ENCODE measurements at regions not wholly inside any gene's neighbourhood (a gene's known extent, or its start where the extent isn't known, plus 50 kb on each side); places are given as distances from the start of the nearest gene placed in this dataset.
"Not testable (repeated sequence)": the region's sequence is repeated elsewhere in the genome, so short reads cannot be mapped to it uniquely, and the experiment has no call there.

DNA sequence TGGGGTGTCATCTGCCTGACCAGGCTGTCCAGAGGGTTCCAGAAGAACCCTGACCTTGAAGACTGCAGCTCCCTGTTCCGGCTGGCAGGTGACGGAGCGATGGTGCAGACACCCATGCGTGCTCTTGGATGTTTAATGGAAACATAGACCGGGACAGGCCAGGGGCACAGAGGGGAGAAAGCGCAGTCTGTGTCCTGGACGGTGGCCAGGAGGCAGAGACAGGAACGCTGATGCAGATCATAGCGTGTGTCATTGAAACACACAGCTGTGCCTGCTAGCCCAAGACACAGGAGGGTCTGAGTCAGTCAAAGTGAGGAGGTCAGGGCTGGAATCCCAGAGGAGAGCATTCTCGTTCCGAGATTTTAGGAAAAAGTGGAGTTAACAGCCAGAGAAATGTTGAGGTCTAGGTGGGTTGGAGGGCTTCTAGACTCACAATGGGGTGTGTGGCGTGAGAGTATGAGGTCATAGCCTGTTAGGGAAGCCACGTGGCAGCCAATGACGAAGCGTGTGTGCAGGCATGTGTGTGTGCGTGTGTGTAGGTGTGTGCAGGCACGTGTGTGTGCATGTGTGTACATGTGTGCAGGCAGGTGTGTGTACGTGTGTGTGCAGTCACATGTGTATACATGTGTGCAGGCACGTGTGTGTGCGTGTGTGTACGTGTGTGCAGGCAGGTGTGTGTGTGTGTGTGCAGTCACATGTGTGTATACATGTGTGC, 167.0 kb downstream of the ERMARD start:
- no peak for DNase-seq

DNA sequence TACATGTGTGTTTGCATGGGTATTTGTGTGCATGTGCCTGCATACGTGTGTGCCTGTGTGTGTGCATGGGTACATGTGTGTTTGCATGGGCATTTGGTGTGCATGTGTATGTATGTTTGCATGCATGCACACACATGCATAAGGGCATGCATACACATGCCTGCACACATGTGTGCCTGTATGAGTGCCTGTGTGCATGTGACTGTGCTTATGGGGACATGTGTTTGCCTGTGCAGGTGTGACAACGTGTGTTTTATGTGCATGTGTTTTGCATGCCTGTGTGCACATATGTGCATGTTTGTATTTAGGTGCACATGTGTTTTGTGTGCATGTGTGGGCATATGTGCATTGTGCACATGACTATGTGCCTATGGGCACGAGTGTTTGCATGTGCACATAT, 165.7 kb downstream of the ERMARD start:
- no peak for DNase-seq

DNA sequence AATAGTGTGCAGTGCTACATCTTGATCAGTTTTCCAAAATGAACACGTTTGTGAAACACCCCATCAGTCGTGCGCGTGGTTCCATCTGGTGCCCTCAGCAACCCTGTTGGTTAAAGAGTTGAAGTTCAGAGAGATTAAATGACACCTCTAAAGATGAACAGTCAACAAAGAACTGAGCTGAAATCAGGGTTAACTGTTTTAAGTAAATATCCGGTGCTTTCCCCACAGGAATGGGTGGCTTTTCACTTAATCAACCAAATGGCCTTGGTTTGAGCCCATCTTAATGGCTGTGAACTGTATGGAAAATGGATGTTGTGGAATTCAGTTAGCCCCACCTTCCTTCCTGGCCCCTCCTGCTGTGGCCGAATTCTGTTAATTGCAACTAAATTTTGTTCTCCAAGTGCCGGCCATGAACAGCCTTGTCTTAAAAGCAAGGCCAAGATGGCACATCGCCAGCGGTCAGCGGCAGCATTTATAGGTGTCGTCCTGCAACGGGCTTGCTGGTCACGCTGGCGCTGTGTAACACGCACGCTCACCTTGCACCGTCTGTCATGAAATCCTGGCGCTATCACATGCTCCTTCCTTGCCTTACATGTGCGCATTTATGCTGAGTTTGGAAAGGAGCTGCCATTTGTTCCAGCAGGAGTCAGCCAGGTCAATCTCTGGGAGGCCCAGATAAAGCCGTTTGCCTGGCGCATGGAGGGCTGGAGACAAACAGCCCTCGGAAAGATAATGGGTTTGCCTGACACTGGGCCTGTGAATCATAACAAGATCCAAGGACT, 164.5 kb downstream of the ERMARD start:
- no peak for DNase-seq

DNA sequence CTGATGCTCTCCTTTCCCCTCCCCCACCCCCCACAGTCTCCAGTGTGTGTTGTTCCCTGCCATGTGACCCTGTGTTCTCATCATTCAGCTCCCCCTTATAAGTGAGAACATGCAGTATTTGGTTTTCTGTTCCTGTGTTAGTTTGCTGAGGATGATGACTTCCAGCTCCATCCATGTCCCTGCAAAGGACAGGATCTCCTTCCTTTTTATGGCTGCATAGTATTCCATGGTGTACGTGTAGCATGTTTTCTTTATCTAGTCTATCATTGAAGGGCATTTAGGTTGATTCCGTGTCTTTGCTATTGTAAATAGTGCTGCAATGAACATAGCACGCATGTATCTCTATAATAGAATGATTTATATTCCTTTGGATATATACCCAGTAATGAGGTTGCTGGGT, 162.3 kb downstream of the ERMARD start:
- DNase-seq: not testable (repeated sequence)

DNA sequence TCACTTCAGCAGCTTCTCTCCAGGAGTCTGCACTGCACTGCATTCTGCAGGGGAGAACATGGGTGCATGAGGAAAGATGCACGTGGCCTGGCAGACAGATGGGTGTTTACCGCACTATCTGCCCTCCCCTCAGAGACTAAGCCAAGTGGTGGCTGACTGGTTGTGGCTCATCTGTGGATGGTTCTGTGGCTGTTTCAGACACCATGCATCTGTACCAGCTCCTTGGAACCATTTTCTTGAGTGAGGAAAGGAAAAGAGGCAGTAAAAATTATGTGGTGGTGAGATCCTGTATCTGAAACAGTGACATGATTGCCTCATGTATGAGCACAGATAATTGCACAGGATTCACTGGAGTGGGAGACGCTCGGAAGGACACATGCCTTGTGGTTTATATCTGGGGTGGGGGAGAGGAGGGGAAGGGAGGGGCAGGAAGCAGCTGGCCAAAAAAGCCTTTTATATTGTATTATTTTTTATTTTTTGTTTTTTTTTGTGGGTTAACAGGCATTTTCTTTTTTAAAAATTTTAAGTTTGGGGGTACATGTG, 161.7 kb downstream of the ERMARD start:
- DNase-seq: no peak

DNA sequence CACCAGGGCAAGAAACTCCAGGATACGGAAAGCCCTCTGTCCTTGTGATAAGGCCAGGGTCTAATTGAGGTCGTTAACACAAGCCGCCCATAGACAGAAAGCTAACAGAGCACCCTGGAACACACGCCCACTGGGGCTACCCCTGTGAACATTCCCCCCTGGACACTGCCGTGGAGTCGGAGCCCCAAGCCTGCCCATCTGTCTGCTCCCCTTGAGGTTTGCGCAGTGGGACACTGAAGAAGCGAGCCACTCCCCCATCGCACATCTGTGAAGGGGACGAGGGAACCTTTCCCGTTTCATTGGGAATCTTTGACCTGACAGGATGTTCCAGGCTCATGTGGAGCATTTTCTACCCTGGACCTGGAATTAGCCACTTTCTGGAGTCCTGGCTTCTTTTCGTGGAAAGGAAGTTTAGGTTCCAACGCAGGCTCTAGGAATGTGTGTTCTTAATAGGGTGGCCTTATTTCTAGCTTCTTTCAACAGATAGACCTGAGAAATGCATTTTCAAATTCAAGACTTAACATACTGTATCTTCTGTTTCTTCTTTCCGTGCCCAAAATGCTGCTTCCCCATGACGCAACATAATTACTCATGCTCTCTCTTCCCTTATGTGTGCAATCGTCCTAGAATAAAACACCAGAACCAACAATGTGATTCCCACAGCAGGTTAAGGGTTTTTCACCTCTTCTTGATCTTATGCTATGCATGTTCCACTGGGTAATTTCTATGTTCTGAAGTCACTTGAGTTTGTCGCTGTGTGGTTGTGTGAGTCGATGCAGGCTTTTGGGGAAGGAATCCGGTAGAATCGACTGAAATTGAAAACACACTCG, 161.1 kb downstream of the ERMARD start:
- DNase-seq: no peak

DNA sequence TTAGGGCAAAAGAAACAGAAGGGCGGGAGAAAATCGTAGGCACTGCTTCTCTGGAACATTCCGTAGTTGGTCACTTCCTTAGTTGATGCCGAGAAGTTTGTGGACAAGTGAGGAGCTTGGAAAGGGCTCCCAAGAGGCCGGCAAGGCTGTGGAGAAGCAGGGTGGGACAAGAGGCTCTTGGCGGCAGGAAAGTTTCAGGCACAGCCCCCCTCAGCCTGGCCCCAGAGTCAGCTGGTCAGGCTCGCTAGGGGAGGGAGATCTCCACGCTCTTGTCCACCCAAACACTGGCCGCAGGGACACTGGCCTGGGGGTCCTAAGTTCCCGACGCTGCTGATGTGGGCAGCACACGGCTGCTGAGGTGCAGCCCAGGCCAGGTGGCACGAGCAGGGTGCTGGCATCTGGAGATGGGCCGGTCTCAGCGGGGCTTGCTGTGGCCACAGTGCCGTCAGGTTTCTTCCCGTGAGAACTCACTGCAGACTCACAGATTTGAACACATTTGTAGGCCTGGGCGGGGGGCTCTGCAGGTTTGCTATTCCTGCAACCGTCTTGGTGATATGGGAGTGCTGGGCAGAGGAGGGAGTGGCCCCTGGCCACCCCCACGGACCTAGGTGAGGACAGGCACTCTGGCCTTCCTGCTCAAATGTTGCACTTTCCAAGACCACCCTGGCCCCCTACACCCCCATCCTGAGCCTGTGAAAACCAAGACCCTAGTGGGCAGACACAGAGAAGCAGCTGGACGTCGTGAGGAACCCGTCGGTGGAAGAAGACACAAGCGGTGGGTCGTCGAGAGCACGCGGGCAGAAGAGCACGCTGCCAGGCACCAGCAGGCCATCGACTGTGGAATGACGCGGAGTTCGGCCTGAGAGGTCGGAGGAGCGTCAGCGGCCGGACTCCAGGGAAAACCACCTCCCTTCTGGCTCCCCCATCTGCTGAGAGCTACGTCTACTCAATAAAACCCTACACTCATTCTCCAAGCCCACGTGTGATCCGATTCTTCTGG, 160.1 kb downstream of the ERMARD start:
- no peak for DNase-seq

DNA sequence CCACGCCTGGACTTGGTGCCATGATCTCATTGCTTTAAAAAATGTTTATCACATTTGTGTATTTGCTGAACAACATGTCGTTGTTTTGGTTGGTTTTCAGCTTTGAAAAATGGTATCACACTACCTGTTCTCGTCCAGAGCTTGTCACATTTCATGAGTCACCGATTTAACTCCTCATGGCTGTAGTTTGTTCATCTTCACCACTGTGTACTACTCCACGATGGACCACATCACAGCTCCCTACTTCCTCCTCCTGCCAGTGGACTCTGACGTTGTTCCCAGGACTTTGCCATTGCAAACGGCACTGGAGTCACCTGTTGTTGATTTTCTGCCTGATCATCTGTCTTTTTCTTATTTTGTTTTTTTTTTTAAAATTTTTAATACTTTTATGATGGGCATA, 157.7 kb downstream of the ERMARD start:
- DNase-seq: no peak

DNA sequence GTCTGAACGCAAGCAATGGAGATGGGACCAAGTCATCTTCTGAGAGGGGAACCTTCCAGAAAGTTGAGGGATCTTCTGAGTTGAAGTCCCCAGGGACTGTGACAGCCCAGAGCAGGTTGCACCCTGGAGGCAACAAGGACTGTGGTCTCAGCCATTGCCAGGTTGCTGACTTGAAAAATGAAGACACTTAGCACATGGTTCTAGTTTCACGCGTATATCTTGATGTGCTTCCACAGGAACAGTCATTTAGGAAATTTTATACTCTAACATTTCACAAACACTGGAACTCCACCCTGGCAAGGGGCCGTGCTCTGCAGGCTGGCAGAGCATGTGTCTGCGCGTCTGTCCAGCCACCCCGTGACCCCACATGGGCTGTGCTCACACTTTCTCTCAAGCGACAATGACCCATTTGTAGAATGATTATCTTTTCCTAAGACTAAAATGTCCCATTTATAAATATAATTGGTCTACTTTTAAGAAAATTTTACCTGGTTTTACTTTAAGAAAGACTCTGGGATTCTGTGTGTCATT, 157.0 kb downstream of the ERMARD start:
- DNase-seq: no peak

DNA sequence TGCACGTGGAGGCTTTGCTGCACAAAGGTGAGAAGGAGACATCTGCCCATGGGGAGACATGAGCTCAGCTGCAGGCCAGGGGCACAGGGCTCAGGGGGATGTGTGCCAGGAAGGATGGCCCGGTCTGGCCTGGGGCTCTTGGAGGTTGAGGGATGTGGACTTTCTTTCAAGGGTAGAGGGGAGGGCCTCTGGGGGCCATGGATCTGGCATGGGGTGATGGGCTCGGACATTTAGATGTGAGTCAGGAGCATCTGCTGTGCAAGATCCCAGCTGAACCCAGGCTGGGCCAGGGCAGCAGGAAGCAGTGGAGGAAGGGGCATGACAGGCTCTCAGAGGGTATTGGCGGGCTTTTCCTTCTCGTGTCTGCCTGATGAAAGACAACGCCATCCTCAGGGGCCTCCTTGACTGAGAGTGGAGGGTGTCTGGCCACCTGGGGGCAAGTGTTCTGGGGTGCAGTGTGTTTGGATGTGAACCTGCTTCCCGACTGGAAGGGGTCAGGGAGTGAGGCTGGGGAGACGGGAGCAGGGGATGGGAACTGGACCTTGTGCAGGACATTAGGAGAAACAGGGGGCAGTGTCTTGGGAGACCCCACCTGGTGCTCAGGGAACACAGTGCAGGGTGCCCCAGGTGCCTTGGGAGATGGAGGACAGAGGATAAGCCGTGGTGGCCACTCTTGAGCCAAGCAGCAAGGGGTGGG, 156.1 kb downstream of the ERMARD start:
- no peak for DNase-seq

DNA sequence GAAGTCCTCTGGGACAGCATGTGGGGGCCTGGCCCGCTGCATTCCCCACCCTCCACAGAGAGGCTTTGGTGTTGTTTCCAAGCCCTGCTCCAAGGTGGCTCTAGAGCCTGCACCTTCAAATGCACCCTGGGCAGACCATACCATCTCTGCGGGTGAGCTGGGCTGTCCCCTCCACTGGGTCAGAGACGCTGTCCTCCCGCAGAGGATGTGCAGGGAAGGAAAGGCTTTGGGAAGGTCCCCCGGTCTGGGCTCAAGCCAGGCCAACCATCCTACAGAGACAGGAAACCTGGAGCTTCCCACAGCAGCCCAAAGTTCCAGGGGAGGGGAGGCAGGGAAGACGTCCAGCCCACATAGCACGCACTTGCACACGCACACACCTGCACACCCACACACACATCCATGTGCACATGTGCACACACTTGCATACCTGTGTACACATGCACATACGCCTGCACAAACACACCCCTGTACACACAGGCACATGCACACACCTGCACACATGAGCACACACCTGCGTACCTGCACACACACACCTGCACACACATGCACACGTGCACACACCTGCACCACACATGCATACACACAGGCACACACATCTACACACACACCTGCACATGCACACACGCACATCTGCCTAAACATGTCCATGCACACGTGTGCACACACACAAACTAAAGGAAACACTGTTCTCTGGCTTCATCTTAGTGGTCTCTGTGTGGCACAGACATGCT, 155.4 kb downstream of the ERMARD start:
- DNase-seq: no peak

DNA sequence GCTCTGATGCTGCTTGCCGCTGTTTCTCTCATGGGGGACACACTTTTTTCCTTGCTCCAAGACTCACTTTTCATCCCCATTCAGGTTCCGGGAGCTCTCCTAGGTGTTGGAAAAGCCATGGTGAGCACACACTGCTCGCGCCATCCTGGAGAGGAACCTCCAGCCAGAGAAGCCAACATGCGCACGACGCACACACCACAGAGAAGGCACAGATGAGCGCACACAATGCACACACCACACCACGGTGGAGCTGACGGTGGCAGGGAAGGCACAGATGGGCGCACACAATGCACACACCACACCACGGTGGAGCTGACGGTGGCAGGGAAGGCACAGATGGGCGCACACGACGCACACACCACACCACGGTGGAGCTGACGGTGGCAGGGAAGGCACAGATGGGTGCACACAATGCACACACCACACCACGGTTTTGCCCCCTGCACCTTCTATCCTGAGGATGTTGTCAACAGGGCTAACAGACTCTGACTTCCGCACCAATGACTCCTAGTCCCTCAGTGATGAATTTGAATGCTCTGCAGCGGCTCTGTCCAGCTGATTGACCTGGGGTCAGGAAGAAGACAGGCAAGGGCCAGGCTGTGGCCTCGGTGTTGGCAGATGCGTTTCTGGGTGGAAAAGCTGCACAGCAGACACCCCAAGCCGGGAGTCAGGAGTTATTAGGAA, 154.7 kb downstream of the ERMARD start:
- DNase-seq: no peak

DNA sequence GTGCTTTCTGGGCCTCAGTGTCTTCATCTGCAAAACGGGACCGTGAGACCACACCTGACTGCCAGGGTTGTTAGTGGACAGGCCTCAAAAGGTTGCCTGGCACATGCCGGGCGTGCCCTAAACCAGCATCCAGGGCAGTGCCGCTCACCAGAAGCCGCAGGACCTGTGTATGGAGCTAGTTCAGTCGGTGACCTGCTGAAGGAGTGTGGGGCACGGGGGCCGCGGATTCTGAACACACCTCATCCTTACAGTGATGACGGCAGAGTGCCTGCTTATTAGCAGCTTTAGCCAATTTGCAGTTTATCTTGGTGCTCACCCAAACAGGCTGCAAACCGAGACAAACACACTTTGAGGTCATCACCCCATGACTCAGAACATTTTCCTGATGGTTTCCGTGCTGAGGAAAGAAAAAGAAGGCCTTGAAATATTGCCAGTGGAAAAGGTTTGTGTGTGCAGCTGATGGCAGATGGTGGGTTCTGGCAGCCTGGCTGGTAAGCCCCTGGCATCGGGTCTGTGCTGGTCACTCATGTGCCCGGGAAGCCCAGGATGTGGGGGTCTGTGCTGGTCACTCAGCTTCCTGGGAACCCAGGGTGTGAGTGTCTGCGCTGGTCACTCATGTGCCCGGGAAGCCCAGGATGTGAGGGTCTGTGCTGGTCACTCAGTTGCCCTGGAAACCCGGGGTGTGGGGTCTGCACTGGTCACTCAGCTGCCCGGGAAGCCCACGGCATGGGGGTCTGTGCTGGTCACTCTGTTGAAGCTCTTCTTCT, 153.8 kb downstream of the ERMARD start:
- no peak for DNase-seq

DNA sequence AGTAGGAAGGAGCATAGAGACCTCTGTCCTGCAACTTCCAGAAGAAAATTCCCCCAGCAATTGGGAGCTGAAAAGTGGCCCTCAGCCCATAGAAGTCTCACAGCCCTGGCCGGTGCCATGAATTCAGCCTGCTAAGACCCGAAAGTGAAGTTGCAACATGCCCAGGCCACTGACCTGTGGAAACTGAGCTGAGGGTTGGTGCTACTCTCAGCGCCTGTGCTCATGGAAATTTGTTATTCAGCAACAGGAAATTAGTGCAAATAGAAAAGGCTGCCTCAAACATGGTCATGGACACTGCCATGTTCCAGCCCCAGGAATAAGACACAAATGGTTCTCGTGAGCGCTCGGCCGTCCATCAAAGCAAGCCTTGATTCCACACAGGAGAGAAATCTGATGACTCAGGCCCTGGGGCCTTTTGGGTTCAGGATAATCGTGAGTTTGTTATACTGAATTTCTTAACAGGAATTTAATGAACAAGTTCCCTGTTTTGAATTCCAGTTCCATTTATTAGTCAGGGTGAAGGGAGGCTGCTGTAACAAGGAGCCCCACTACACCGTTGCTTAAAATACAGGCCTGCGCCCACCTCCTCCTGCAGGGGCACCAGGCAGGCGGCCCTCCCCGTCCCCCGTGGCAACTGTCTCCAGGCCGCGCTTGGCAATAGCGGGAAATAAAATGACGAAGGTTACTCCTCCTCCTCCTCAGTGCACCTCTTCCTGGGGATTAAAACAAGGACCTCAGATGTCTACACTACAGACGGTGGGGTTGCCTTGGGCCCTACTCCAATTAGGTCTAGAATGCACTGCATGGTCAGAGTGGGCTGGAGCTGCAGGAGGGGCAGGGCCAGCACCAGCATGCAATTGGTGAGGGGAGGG, 152.9 kb downstream of the ERMARD start:
- no peak for DNase-seq

DNA sequence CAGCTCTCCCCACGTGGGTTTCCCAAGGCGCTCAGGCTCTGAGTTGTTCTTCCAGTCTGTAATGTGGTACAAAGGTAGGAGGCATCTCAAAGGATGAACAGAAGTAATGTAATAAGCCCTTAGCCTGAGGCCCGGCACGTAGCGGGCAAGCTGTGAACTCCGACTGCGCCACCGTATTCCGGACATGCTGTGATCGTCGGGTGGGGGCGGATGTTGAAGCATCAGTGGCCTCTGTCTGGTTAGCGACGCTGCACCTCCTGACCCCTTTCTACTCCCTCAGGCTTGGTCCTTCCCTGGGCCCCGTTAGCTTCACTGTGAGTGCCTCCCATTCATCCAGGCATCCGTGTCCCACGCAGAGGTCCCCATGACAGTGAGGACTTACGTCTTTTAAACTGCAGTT, 151.7 kb downstream of the ERMARD start:
- DNase-seq: no peak

DNA sequence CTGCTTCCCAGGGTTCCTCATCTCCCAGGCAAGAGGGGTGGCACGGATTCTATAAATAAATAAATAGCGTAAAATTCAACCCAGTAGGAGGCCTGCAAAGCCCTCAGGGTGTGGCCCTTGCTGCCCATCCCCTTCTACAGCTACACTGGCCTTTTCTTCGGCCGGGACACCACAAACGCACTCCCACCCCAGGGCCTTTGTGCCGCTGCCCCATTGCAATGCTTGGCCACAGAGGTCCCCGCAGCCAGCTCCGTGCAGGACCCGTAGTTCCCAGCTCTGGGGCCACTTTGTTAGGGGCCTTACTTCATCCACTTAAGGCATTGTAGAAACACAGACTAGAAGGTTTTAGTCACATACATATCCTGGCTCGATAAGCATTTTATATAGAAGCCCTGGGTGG, 151.2 kb downstream of the ERMARD start:
- DNase-seq: no peak

DNA sequence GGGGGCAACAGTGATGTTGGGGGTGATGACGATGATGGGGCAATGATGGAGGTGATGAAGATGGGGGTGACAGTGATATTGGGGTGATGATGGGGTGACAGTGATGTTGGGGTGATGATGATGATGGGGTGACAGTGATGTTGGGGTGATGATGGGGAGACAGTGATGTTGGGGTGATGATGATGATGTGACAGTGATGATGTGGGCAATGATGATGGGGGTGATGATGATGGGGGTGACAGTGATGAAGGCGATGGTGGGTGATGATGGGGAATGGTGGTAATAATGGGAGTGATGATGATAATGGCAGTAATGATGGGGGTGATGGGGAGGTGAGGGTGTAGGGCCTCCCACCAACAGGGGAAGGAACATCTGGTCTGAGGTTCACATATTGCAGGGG, 150.6 kb downstream of the ERMARD start:
- DNase-seq: no peak

Data from hematopoietic multipotent progenitor cell treated with erythropoietin and hydrocortisone succinate and interleukin-3 and kit ligand, for 8 days (in vitro differentiated cells).